ENCODE measurements at regions not wholly inside any gene's neighbourhood (a gene's known extent, or its start where the extent isn't known, plus 50 kb on each side); places are given as distances from the start of the nearest gene placed in this dataset.

- TF ChIP-seq CTCF (IDR thresholded peaks at IDR 0.05; ENCODE audit: poor library complexity): no peak
- no peak for TF ChIP-seq EZH2 (IDR thresholded peaks at IDR 0.05; ENCODE audit: borderline replicate concordance)
Measured at GRCh38 chr13:62324842-62325241, 909.2 kb upstream of the PCDH20 start.

Measured in hepatocyte (in vitro differentiated cells).